H1 (cell line): ENCODE measurements at regions not wholly inside any gene's neighbourhood (a gene's known extent, or its start where the extent isn't known, plus 50 kb on each side); places are given as distances from the start of the nearest gene placed in this dataset.

ENCODE experiments used
- CBX5 ChIP-seq: fragments of 300-800, 300-1000 bp; sonication (generic); IDR thresholded peaks from 2 replicates; pipeline ENCODE4 v1.7.1; 2016; ENCODE audit warnings: antibody characterized with exemption, low read length, low read depth
- EGR1 ChIP-seq: IDR thresholded peaks from 2 replicates; pipeline ENCODE4 v1.6.1; 2011; ENCODE audit warnings: low read depth, low read length, borderline replicate concordance
- SP2 ChIP-seq: IDR thresholded peaks from 2 replicates; pipeline ENCODE4 v1.6.1; 2012; ENCODE audit warnings: mild to moderate bottlenecking, low read length, inconsistent platforms
- SUZ12 ChIP-seq: fragments of 200-600 bp; sonication (generic); IDR thresholded peaks from 2 replicates; pipeline ENCODE4 v1.6.1; 2012; ENCODE audit warnings: mild to moderate bottlenecking, inconsistent platforms, low read length, moderate library complexity, mixed read lengths
- TAF1 ChIP-seq: IDR thresholded peaks from 2 replicates; pipeline ENCODE4 v1.6.1; 2011; ENCODE audit warnings: mild to moderate bottlenecking, low read depth, low read length
- ZNF274 ChIP-seq: IDR thresholded peaks from 2 replicates; pipeline ENCODE4 v1.7.0; 2012; ENCODE audit warnings: low read length, borderline replicate concordance; ENCODE audit errors: extremely low read depth

GRCh38 chr14:56989359-56989758 is 179.1 kb upstream of the OTX2 start (continued):
- TF ChIP-seq EGR1, result no peak
- no peak for TF ChIP-seq SUZ12
- TF ChIP-seq ZNF274, result no peak
- TF ChIP-seq CBX5, result no peak
- no peak for TF ChIP-seq TAF1
- no peak for TF ChIP-seq SP2
